ENCODE measurements at regions not wholly inside any gene's neighbourhood (a gene's known extent, or its start where the extent isn't known, plus 50 kb on each side); places are given as distances from the start of the nearest gene placed in this dataset.
A peak's percentile ranks its signal among the peaks of the same experiment; 100 is the strongest.

GRCh38 chr18:5059696-5060032 lies 137.4 kb downstream of the AKAIN1 start:
- WGBS, result 56% methylated on average over 2 of the region's 2 CpGs
- Histone ChIP-seq H3K4me1 (ENCODE audit: control insufficient read depth in 2 of 2, insufficient read depth in 2 of 2, low read length in 2 of 2) (no peaks in the 10 kb centered on the region), H3K9me3 (ENCODE audit: control insufficient read depth in 2 of 2, insufficient read depth in 1 of 2, low read length in 1 of 2) (no peaks in the 10 kb centered on the region), H3K27me3 (ENCODE audit: control insufficient read depth in 2 of 2, insufficient read depth in 1 of 2, low read length in 1 of 2) (no peaks in the 10 kb centered on the region), H3K4me3 (ENCODE audit: low read length in 2 of 2) (no peak overlapping the region), H3K36me3 (ENCODE audit: control insufficient read depth in 2 of 2, insufficient read depth in 2 of 2, low read length in 1 of 2) (no peaks in the 10 kb centered on the region), H3K27ac (ENCODE audit: low read depth in 1 of 2, low read length in 1 of 2) (no peak overlapping the region)
- no peak for DNase-seq (ENCODE audit: low read depth in 6 of 9, low spot score in 9 of 9)

GRCh38 chr18:5058768-5059695 lies 138.0 kb downstream of the AKAIN1 start:
- no peak overlapping the region for H3K4me3 ChIP-seq (ENCODE audit: low read length in 2 of 2)
- H3K4me1 ChIP-seq (ENCODE audit: control insufficient read depth in 2 of 2, insufficient read depth in 2 of 2, low read length in 2 of 2), result no peaks in the 10 kb centered on the region
- H3K36me3 ChIP-seq (ENCODE audit: control insufficient read depth in 2 of 2, insufficient read depth in 2 of 2, low read length in 1 of 2), result no peaks in the 10 kb centered on the region
- H3K27me3 ChIP-seq (ENCODE audit: control insufficient read depth in 2 of 2, insufficient read depth in 1 of 2, low read length in 1 of 2), result no peaks in the 10 kb centered on the region
- no peak overlapping the region for H3K27ac ChIP-seq (ENCODE audit: low read depth in 1 of 2, low read length in 1 of 2)
- DNase-seq (ENCODE audit: low read depth in 6 of 9, low spot score in 9 of 9), result peak in 1 of 9 donors; percentile 14
- WGBS, result 26% methylated on average over 17 of the region's 17 CpGs
- no peaks in the 10 kb centered on the region for H3K9me3 ChIP-seq (ENCODE audit: control insufficient read depth in 2 of 2, insufficient read depth in 1 of 2, low read length in 1 of 2)

GRCh38 chr18:5057386-5058348 lies 139.4 kb downstream of the AKAIN1 start:
- Histone ChIP-seq H3K27me3 (ENCODE audit: control insufficient read depth in 2 of 2, insufficient read depth in 1 of 2, low read length in 1 of 2) (no peaks in the 10 kb centered on the region), H3K9me3 (ENCODE audit: control insufficient read depth in 2 of 2, insufficient read depth in 1 of 2, low read length in 1 of 2) (no peaks in the 10 kb centered on the region), H3K4me3 (ENCODE audit: low read length in 2 of 2) (no peak overlapping the region), H3K27ac (ENCODE audit: low read depth in 1 of 2, low read length in 1 of 2) (no peak overlapping the region), H3K4me1 (ENCODE audit: control insufficient read depth in 2 of 2, insufficient read depth in 2 of 2, low read length in 2 of 2) (no peaks in the 10 kb centered on the region), H3K36me3 (ENCODE audit: control insufficient read depth in 2 of 2, insufficient read depth in 2 of 2, low read length in 1 of 2) (no peaks in the 10 kb centered on the region)
- whole genome bisulfite sequencing, result 25% methylated on average over 13 of the region's 13 CpGs
- peak in 7 of 9 donors; percentile 9 to 52 (median 24) for DNase-seq (ENCODE audit: low read depth in 6 of 9, low spot score in 9 of 9)

GRCh38 chr18:5052491-5052890 lies 144.6 kb downstream of the AKAIN1 start:
- Histone ChIP-seq H3K27me3 (ENCODE audit: control insufficient read depth in 2 of 2, insufficient read depth in 1 of 2, low read length in 1 of 2) (no peaks in the 10 kb centered on the region), H3K9me3 (ENCODE audit: control insufficient read depth in 2 of 2, insufficient read depth in 1 of 2, low read length in 1 of 2) (peaks cover 0 to 3% of the 10 kb centered on the region in 2 donors), H3K27ac (ENCODE audit: low read depth in 1 of 2, low read length in 1 of 2) (no peak overlapping the region), H3K4me1 (ENCODE audit: control insufficient read depth in 2 of 2, insufficient read depth in 2 of 2, low read length in 2 of 2) (no peaks in the 10 kb centered on the region), H3K36me3 (ENCODE audit: control insufficient read depth in 2 of 2, insufficient read depth in 2 of 2, low read length in 1 of 2) (no peaks in the 10 kb centered on the region), H3K4me3 (ENCODE audit: low read length in 2 of 2) (no peak overlapping the region)
- 80% methylated on average over 4 of the region's 4 CpGs for WGBS
- DNase-seq (ENCODE audit: low read depth in 6 of 9, low spot score in 9 of 9), result no peak

- no peaks in the 10 kb centered on the region for H3K4me1 ChIP-seq (ENCODE audit: control insufficient read depth in 2 of 2, insufficient read depth in 2 of 2, low read length in 2 of 2)
- 92% methylated on average over 2 of the region's 2 CpGs for WGBS
- H3K36me3 ChIP-seq (ENCODE audit: control insufficient read depth in 2 of 2, insufficient read depth in 2 of 2, low read length in 1 of 2), result no peaks in the 10 kb centered on the region
These were observed 145.8 kb downstream of the AKAIN1 start for GRCh38 chr18:5051207-5051606.

GRCh38 chr18:5049124-5049523 lies 147.9 kb downstream of the AKAIN1 start:
- Histone ChIP-seq H3K4me3 (ENCODE audit: low read length in 2 of 2) (no peak overlapping the region), H3K4me1 (ENCODE audit: control insufficient read depth in 2 of 2, insufficient read depth in 2 of 2, low read length in 2 of 2) (no peaks in the 10 kb centered on the region), H3K36me3 (ENCODE audit: control insufficient read depth in 2 of 2, insufficient read depth in 2 of 2, low read length in 1 of 2) (no peaks in the 10 kb centered on the region), H3K9me3 (ENCODE audit: control insufficient read depth in 2 of 2, insufficient read depth in 1 of 2, low read length in 1 of 2) (peaks cover 0 to 3% of the 10 kb centered on the region in 2 donors), H3K27me3 (ENCODE audit: control insufficient read depth in 2 of 2, insufficient read depth in 1 of 2, low read length in 1 of 2) (no peaks in the 10 kb centered on the region), H3K27ac (ENCODE audit: low read depth in 1 of 2, low read length in 1 of 2) (no peak overlapping the region)
- 95% methylated on average over 3 of the region's 3 CpGs for whole genome bisulfite sequencing
- DNase-seq (ENCODE audit: low read depth in 6 of 9, low spot score in 9 of 9), result no peak

More at GRCh38 chr18:5051207-5051606, 145.8 kb downstream of the AKAIN1 start:
- H3K9me3 ChIP-seq (ENCODE audit: control insufficient read depth in 2 of 2, insufficient read depth in 1 of 2, low read length in 1 of 2), result peaks cover 0 to 3% of the 10 kb centered on the region in 2 donors
- no peak overlapping the region for H3K4me3 ChIP-seq (ENCODE audit: low read length in 2 of 2)
- DNase-seq (ENCODE audit: low read depth in 6 of 9, low spot score in 9 of 9), result no peak
- no peaks in the 10 kb centered on the region for H3K27me3 ChIP-seq (ENCODE audit: control insufficient read depth in 2 of 2, insufficient read depth in 1 of 2, low read length in 1 of 2)
- H3K27ac ChIP-seq (ENCODE audit: low read depth in 1 of 2, low read length in 1 of 2), result no peak overlapping the region

GRCh38 chr18:5040476-5040875 lies 156.6 kb downstream of the AKAIN1 start:
- H3K27me3 ChIP-seq (ENCODE audit: control insufficient read depth in 2 of 2, insufficient read depth in 1 of 2, low read length in 1 of 2), result no peaks in the 10 kb centered on the region
- H3K4me1 ChIP-seq (ENCODE audit: control insufficient read depth in 2 of 2, insufficient read depth in 2 of 2, low read length in 2 of 2), result no peaks in the 10 kb centered on the region
- no peaks in the 10 kb centered on the region for H3K9me3 ChIP-seq (ENCODE audit: control insufficient read depth in 2 of 2, insufficient read depth in 1 of 2, low read length in 1 of 2)
- H3K36me3 ChIP-seq (ENCODE audit: control insufficient read depth in 2 of 2, insufficient read depth in 2 of 2, low read length in 1 of 2), result no peaks in the 10 kb centered on the region
- no peak overlapping the region for H3K27ac ChIP-seq (ENCODE audit: low read depth in 1 of 2, low read length in 1 of 2)
- no peak for DNase-seq (ENCODE audit: low read depth in 6 of 9, low spot score in 9 of 9)
- no peak overlapping the region for H3K4me3 ChIP-seq (ENCODE audit: low read length in 2 of 2)
- WGBS, result 92% methylated on average over 3 of the region's 3 CpGs

- H3K36me3 ChIP-seq (ENCODE audit: control insufficient read depth in 2 of 2, insufficient read depth in 2 of 2, low read length in 1 of 2), result no peaks in the 10 kb centered on the region
- no peak overlapping the region for H3K4me3 ChIP-seq (ENCODE audit: low read length in 2 of 2)
- H3K9me3 ChIP-seq (ENCODE audit: control insufficient read depth in 2 of 2, insufficient read depth in 1 of 2, low read length in 1 of 2), result no peaks in the 10 kb centered on the region
- no peak for DNase-seq (ENCODE audit: low read depth in 6 of 9, low spot score in 9 of 9)
- H3K27me3 ChIP-seq (ENCODE audit: control insufficient read depth in 2 of 2, insufficient read depth in 1 of 2, low read length in 1 of 2), result no peaks in the 10 kb centered on the region
- H3K27ac ChIP-seq (ENCODE audit: low read depth in 1 of 2, low read length in 1 of 2), result no peak overlapping the region
- no peaks in the 10 kb centered on the region for H3K4me1 ChIP-seq (ENCODE audit: control insufficient read depth in 2 of 2, insufficient read depth in 2 of 2, low read length in 2 of 2)
These were observed 160.5 kb downstream of the AKAIN1 start for GRCh38 chr18:5036523-5036922.

GRCh38 chr18:5031216-5031615 lies 165.8 kb downstream of the AKAIN1 start:
- 85% methylated on average over 2 of the region's 2 CpGs for WGBS
- Histone ChIP-seq H3K36me3 (ENCODE audit: control insufficient read depth in 2 of 2, insufficient read depth in 2 of 2, low read length in 1 of 2) (no peaks in the 10 kb centered on the region), H3K4me1 (ENCODE audit: control insufficient read depth in 2 of 2, insufficient read depth in 2 of 2, low read length in 2 of 2) (no peaks in the 10 kb centered on the region), H3K9me3 (ENCODE audit: control insufficient read depth in 2 of 2, insufficient read depth in 1 of 2, low read length in 1 of 2) (no peaks in the 10 kb centered on the region), H3K4me3 (ENCODE audit: low read length in 2 of 2) (no peak overlapping the region), H3K27ac (ENCODE audit: low read depth in 1 of 2, low read length in 1 of 2) (no peak overlapping the region), H3K27me3 (ENCODE audit: control insufficient read depth in 2 of 2, insufficient read depth in 1 of 2, low read length in 1 of 2) (no peaks in the 10 kb centered on the region)
- DNase-seq (ENCODE audit: low read depth in 6 of 9, low spot score in 9 of 9), result no peak
